IPS DF 4.7 (cell line): ENCODE measurements at regions not wholly inside any gene's neighbourhood (a gene's known extent, or its start where the extent isn't known, plus 50 kb on each side); places are given as distances from the start of the nearest gene placed in this dataset.
"Not testable (repeated sequence)": the region's sequence is repeated elsewhere in the genome, so short reads cannot be mapped to it uniquely, and the experiment has no call there.

Source experiments
- DNase-seq: peaks from one replicate; pipeline ENCODE4 v3.0.0-alpha.2; 2013; ENCODE audit warnings: low spot score; ENCODE audit errors: extremely low read depth

- no peak for DNase-seq
Measured at GRCh38 chr4:26174027-26174426, 146.8 kb upstream of the RBPJ start.

GRCh38 chr4:26175006-26175786 is 145.6 kb upstream of the RBPJ start:
- no peak for DNase-seq

DNA sequence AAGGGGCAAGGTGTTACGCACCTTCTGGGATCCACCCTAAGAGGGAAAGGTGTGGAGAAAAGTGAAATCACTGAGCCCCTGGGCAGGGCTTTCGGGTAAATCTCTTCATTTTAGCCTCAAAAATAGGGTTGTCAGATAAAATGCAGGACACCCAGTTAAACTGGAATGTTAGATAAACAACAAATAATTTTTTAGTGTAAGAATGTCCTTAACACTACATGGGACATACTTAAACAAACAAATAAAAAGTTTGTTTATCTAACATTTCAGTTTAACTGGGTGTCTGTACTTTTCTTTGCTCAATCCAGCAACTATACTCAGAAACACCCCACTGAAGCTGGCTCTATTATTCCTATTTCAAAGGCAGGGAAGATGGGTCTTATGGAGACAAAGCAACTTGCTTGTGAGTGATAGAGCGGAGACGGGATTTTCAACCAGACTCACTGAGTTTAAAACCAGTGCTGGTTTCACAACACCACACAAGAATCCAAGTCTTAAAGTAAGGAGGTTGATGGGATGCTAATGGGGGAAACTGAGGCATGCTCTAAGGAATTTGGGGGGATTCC is 144.8 kb upstream of the RBPJ start:
- DNase-seq = no peak

GRCh38 chr4:26176598-26177149 is 144.1 kb upstream of the RBPJ start:
- DNase-seq = no peak

DNA sequence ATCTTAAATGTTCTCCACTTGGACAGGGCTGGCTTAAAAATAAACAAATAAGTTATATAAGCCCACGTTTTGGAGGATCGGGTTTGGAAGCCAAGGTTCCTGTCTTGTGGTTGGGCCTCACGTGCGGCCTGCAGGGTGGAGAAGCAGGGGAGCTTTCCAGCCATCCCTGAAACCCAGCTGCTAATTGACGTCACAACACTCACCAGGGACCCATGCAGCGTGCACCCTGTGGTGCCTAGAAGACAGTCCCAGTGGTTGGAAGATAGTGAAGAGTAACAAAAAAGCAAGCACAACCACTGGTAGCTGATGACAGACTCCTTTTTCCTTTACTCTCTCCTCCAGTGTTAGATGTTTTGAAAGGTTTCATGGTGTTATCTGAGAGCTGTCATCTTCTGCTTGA is 142.0 kb upstream of the RBPJ start:
- DNase-seq = no peak

- no peak for DNase-seq
Measured at GRCh38 chr4:26179316-26179760, 141.5 kb upstream of the RBPJ start.

DNA sequence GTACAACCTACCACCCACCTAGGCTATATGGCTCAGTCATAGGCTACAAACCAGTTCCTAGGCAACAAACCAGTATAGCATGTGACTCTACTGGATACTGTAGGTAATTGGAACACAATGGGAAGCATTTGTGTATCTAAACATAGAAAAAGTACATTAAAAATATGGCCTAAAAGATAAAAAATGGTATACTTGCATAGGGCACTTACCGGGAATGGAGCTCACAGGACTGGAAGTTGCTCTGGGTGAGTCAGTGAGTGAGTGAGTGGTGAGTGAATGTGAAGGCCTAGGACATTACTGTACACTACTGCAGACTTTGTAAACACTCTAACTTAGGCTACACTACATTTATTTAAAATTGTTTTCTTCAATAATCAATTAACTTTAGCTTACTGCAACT is 139.2 kb upstream of the RBPJ start:
- no peak for DNase-seq

- no peak for DNase-seq
Measured at GRCh38 chr4:26183017-26183416, 137.8 kb upstream of the RBPJ start.

GRCh38 chr4:26185436-26185835 is 135.4 kb upstream of the RBPJ start:
- no peak for DNase-seq

DNA sequence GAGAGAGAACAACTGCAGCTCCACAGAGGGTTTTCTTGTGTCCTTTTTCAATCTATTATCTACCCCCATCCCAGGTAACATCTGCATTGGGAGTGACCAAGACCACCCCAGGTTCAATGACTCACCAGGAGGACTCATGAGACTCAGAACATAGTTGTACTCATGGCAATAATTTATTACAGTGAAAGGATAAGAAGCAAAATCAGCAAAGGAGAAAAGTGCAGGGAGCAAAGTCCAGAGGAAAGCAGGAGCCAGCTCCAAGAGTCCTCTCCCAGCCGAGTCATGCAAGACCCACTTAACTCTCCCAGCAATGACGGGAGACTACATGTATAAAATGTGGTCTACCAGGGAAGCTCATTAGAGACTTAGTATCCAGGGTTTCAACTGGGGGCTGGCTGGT is 129.5 kb upstream of the RBPJ start:
- DNase-seq = no peak

DNA sequence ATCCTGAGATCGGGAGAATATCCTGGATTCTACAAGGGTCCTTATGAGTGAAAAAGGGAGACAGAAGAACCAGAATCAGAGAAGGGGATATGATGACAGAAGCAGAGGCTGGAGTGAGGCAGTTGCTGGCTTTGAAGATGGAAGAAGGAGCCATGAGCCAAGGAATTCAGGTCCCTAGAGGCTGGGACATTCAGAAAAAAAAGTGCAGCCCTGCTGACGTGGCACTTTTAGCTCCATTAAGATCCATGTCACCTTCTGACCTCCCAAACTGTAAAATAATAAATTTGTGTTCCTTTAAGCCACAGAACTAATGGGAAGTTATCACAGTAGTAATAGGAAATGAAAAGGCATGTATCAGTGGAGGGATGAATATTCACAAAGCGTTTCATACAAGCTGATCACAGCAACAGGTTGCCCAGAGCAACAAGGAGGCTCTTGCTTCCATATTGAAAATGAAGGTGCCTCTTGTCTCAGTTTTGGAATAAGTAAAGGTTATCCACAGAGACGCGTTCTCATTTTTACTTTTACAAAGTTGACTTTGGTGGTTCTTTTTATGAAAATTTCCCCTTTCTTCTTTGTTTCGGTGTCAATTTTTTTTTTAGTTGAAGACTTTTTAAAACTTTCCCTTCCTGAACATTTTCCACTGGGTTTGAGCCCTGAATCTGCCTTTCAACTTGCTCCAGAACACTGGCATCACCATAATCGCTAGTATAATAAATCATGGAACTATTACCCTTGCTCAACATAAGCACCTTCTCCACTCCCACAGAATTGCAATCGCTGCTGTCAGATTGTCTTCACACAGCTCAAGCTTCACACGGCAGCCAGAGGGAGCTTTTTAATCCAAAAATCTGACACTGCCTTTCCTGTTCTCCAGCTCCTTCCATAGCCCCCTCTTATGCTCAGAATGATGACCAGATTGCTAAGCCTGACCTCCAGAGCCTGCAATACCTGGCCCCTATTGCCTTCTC is 127.6 kb upstream of the RBPJ start:
- DNase-seq = no peak

DNA sequence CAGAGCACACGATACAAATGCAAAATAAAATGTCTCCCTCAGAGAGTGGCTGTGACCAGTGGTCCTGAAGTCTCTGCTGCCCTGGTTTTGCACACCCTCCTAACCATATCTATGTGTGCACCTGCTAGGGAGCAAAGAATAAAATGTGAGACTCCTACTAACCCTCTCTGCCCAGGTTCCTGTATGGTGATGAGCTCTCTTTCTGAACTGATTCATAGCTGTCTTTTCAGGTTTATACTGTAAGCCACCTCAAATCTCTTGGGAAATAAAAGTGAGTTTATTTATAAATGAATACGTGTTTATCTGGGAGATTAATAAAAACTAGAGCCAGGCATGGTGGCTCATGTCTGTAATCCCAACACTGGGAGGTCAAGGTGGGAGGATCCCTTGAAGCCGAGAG is 126.0 kb upstream of the RBPJ start:
- no peak for DNase-seq

- DNase-seq = no peak
Measured at GRCh38 chr4:26196567-26196966, 124.2 kb upstream of the RBPJ start.

- no peak for DNase-seq
Measured at GRCh38 chr4:26197018-26197779, 123.6 kb upstream of the RBPJ start.

- not testable (repeated sequence) for DNase-seq
Measured at GRCh38 chr4:26198931-26199330, 121.9 kb upstream of the RBPJ start.

DNA sequence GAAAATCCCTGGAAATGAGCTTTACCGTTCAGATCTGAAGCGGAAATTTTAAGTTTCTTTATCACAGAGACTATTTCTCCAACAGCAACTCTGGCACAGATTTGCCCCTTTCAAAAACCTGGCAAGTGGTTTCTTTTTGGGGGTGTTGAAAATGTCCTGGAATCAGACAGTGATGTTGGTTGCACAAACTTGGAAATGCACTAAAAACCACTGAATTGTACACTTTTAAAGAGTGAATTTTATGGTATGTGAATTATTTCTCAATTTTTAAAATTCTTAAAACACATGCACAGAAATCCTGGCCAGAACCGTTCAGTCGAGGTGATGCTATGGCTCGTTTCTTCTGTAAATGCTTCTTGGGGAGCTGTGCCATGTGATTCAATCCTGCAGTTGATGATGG is 121.2 kb upstream of the RBPJ start:
- no peak for DNase-seq

DNA sequence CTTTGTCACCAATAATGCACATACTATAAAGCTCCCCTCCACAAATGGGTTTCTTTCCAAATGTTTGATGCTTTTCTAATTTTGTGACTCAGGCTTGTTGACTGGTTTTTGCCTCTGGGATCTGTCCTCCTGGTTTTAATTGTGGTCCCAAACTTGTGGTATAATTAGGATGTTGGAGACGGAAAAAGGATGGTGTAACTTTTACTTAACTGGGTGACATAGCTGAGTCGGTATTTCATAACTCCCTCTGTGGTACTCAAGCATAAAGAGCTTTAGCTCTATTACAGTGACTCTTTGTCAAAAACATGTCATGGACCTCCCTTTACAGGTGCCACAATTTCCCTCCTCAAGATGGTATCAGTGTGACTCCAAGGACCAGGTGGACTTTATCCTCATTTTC is 119.7 kb upstream of the RBPJ start:
- DNase-seq = no peak

GRCh38 chr4:26204249-26204825 is 116.5 kb upstream of the RBPJ start:
- DNase-seq = no peak

- no peak for DNase-seq
Measured at GRCh38 chr4:26204911-26205370, 115.9 kb upstream of the RBPJ start.

DNA sequence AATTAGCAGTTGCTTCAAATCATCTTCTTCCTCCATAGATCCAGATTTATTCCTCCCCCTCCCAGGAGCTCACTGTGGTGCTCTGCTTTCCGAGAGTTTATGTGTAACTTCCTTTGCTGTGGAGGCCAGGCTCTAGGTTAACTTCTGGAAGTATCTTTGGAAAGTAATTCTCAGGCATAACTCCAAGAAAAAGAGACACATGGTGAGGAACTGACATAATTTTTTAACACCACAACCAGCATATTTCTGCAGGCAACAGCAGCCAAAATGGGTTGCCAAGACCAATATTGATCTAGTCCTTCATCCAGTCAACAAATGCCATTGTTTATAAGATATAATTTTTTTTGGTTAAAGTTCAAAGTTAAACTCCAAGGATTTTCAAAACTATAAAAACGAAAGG is 114.5 kb upstream of the RBPJ start:
- no peak for DNase-seq

- no peak for DNase-seq
Measured at GRCh38 chr4:26206999-26207398, 113.8 kb upstream of the RBPJ start.
